Uterus (tissue), 3 donors: ENCODE measurements at regions not wholly inside any gene's neighbourhood (a gene's known extent, or its start where the extent isn't known, plus 50 kb on each side); places are given as distances from the start of the nearest gene placed in this dataset.

ENCODE experiments used
- DNase-seq, 2 donors: peaks; one replicate each; pipeline ENCODE4 v3.0.0-alpha.2; 2019 to 2020
- H3K27ac ChIP-seq, 2 donors: fragments of 200-600 bp; sonication (generic); 1 replicate in 1 of 2; 2 replicates in 1 of 2; pipeline ENCODE4 v1.5.1; 2016 to 2018
- H3K27me3 ChIP-seq, 2 donors: fragments of 200-600 bp; sonication (generic); one replicate each; pipeline ENCODE4 v1.5.1; 2018 to 2019; ENCODE audit warnings: control low read depth in 1 of 2
- H3K36me3 ChIP-seq, 2 donors: fragments of 200-600 bp; sonication (generic); one replicate each; pipeline ENCODE4 v1.5.1; 2019; ENCODE audit warnings: control low read depth in 1 of 2
- H3K4me1 ChIP-seq, 2 donors: fragments of 200-600 bp; sonication (generic); one replicate each; pipeline ENCODE4 v1.5.1; 2018 to 2019; ENCODE audit warnings: control low read depth in 1 of 2
- H3K4me3 ChIP-seq, 2 donors: fragments of 200-600 bp; sonication (generic); 1 replicate in 1 of 2; 2 replicates in 1 of 2; pipeline ENCODE4 v1.5.1; 2018 to 2019; ENCODE audit warnings: mild to moderate bottlenecking in 1 of 2
- H3K9me3 ChIP-seq, 2 donors: fragments of 200-600 bp; sonication (generic); one replicate each; pipeline ENCODE4 v1.5.1; 2019; ENCODE audit warnings: control low read depth in 1 of 2
- POLR2A ChIP-seq, 2 donors: fragments of 450-650 bp; IDR thresholded peaks; one replicate each; pipeline ENCODE4 v1.6.1; 2016; ENCODE audit warnings: antibody characterized with exemption in 2 of 2, mild to moderate bottlenecking in 1 of 2, moderate library complexity in 1 of 2
- intact Hi-C: fragments of 100-400 bp; cut with DNase I; formaldehyde crosslinking; loops from one replicate; pipeline ENCODE4 v1.15.1; 2023; ENCODE audit warnings: low total_unique reads
- TF ChIP-seq, protein P1 (sequence below), 4 experiments: fragments of 200-600 bp in 2 of 4; fragments of 450-650 bp in 2 of 4; sonication (generic) in 2 of 4; IDR thresholded peaks; one replicate each; pipeline ENCODE4 v1.5.1; 2016 to 2019; ENCODE audit warnings: antibody characterized with exemption in 4 of 4, mild to moderate bottlenecking in 2 of 4, moderate library complexity in 1 of 4
- donor health status: DM: yes; HTN: yes; CAD: no.

DNA sequence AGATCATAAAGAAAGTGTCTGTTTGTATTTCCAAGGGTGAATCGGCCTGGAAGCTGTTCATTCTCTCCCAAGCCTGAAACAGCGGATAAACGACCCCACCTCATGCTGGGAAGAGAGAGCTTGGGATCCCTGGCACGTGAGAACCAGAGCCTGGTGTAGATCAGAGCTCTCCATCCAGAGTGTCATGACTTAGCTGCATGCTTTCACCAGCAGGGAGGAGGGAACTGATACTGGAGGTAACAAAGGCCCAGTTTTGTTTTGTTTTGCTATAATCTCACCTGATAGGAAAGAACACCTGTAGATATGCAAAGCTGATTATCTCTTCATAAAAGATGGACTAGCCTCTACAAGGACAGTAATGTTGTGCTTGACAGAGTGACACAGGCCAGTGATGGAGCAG is 236.6 kb downstream of the POM121L12 start:
- H3K36me3 ChIP-seq: no peaks in the 10 kb centered on the region
- no peak for DNase-seq
- H3K4me3 ChIP-seq: no peak overlapping the region
- TF ChIP-seq POLR2A (IDR thresholded peaks at IDR 0.05): no peak
- TF ChIP-seq, protein P1, sequence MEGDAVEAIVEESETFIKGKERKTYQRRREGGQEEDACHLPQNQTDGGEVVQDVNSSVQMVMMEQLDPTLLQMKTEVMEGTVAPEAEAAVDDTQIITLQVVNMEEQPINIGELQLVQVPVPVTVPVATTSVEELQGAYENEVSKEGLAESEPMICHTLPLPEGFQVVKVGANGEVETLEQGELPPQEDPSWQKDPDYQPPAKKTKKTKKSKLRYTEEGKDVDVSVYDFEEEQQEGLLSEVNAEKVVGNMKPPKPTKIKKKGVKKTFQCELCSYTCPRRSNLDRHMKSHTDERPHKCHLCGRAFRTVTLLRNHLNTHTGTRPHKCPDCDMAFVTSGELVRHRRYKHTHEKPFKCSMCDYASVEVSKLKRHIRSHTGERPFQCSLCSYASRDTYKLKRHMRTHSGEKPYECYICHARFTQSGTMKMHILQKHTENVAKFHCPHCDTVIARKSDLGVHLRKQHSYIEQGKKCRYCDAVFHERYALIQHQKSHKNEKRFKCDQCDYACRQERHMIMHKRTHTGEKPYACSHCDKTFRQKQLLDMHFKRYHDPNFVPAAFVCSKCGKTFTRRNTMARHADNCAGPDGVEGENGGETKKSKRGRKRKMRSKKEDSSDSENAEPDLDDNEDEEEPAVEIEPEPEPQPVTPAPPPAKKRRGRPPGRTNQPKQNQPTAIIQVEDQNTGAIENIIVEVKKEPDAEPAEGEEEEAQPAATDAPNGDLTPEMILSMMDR (IDR thresholded peaks at IDR 0.05): no peak
- H3K27ac ChIP-seq: no peak overlapping the region
- intact Hi-C loops: no loop called here
- no peaks in the 10 kb centered on the region for H3K27me3 ChIP-seq
- no peaks in the 10 kb centered on the region for H3K9me3 ChIP-seq
- no peaks in the 10 kb centered on the region for H3K4me1 ChIP-seq

DNA sequence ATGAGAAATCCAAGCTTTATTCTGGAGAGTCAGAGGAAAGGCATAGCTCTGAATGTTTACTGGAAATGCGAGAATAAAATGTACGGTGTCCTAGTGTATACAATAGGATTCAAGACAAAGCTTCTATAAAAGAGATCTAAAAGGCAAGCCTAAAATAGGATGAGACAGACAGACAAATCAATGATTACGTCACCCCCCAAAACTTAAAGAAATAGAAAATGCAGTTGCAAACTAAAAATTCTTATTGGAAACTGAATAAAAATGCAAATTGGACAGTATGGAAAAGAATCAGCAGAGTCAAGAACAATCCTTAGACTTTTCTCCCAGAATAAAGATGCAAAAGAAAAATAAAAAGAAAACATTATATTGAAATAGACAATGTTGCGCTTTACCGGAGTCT is 245.9 kb downstream of the POM121L12 start:
- TF ChIP-seq, protein P1 (IDR thresholded peaks at IDR 0.05): no peak
- no peak for TF ChIP-seq POLR2A (IDR thresholded peaks at IDR 0.05)
- intact Hi-C loops: no loop called here
- H3K27ac ChIP-seq: no peak overlapping the region

DNA sequence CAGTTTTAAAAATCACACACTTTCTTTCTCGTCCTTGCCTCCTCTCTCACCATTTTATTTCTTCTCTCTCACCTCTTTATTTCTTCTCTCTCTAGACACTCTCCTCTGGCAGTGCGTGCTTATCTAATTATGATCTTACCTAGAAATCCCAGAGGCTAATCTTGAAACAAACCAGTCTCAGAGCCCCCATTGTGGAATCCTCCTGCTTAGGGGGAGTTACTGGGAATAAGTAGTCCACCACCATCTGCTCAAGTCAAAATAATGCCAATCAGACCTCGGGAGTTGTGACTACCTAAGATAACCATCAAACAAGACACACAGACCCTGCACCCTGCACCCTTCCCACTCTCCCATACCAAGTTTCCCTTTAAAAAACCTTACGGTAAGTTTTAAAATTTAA is 256.9 kb downstream of the POM121L12 start:
- no peaks in the 10 kb centered on the region for H3K36me3 ChIP-seq
- DNase-seq: no peak

More for the DNA sequence above, 245.9 kb downstream of the POM121L12 start:
- Histone ChIP-seq H3K9me3 (no peaks in the 10 kb centered on the region), H3K4me1 (no peaks in the 10 kb centered on the region), H3K27me3 (no peaks in the 10 kb centered on the region), H3K4me3 (no peak overlapping the region), H3K36me3 (no peaks in the 10 kb centered on the region)
- no peak for DNase-seq

DNA sequence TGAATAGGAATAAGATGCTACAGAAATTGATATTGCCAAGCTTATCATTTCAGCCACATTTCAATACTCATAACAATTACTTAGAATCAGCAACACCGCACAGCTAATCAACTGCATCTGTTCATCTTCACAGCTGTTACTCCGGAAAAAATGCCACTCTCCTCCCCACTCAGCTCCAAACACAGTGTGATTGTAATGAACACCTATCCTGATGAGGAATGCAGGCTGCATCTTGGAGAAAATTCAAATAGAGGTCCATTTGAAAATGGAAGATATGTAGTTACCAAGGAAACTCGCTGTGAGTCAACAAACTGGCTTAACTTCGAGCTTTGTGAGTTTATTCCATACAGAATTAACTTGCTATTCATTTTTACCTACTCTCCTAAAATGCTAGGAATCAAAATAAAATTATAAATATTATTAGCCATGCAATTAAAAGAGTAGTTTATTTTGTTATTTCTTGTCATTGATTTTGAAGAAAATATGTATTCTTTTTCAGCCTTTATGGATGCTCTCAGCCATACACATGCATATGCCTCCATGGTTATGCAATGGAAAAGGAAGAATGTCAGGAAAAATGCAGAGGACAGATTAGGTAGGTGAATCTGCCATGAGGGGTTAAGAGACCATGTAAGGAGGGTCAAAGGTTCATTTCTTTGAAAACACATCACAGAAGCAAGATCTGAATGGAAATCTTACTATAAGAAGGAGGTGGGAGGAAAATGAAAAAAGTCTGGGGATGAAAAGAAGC is 267.2 kb downstream of the POM121L12 start:
- Histone ChIP-seq H3K27ac (no peak overlapping the region), H3K4me1 (no peaks in the 10 kb centered on the region), H3K4me3 (no peak overlapping the region), H3K27me3 (no peaks in the 10 kb centered on the region), H3K9me3 (no peaks in the 10 kb centered on the region), H3K36me3 (no peaks in the 10 kb centered on the region)
- intact Hi-C loops: no loop called here
- TF ChIP-seq, protein P1 (IDR thresholded peaks at IDR 0.05): no peak
- TF ChIP-seq POLR2A (IDR thresholded peaks at IDR 0.05): no peak
- no peak for DNase-seq

More for the DNA sequence above, 256.9 kb downstream of the POM121L12 start:
- Histone ChIP-seq H3K9me3 (no peaks in the 10 kb centered on the region), H3K27ac (no peak overlapping the region), H3K27me3 (no peaks in the 10 kb centered on the region), H3K4me3 (no peak overlapping the region), H3K4me1 (no peaks in the 10 kb centered on the region)
- no peak for TF ChIP-seq POLR2A (IDR thresholded peaks at IDR 0.05)
- TF ChIP-seq, protein P1 (IDR thresholded peaks at IDR 0.05): no peak
- intact Hi-C loops: no loop called here

DNA sequence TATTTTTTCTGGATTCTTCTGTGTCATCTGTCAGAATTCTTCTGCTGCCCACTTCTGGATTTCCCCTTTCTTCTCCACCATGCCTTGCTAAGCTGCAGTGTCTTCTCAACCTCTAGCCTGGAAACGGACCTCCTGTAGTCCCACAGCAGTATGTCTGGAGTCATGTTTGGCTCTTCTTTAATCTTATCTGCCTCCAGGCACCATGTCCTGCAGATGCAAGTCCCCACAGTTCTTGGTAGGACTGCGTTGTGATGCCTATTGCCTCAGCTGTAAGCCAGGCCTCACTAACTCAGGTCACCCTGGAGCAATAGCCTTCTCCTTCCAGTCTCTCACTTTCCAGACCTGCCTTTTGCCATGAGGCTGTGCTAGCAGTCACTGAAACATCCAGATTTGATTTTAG is 268.3 kb downstream of the POM121L12 start:
- DNase-seq: no peak
- no peaks in the 10 kb centered on the region for H3K36me3 ChIP-seq
- intact Hi-C loops: no loop called here
- H3K4me3 ChIP-seq: no peak overlapping the region
- no peaks in the 10 kb centered on the region for H3K4me1 ChIP-seq
- TF ChIP-seq, protein P1 (IDR thresholded peaks at IDR 0.05): no peak
- no peak for TF ChIP-seq POLR2A (IDR thresholded peaks at IDR 0.05)
- H3K27ac ChIP-seq: no peak overlapping the region
- no peaks in the 10 kb centered on the region for H3K9me3 ChIP-seq
- H3K27me3 ChIP-seq: no peaks in the 10 kb centered on the region
